ENCODE measurements at regions not wholly inside any gene's neighbourhood (a gene's known extent, or its start where the extent isn't known, plus 50 kb on each side); places are given as distances from the start of the nearest gene placed in this dataset.

DNA sequence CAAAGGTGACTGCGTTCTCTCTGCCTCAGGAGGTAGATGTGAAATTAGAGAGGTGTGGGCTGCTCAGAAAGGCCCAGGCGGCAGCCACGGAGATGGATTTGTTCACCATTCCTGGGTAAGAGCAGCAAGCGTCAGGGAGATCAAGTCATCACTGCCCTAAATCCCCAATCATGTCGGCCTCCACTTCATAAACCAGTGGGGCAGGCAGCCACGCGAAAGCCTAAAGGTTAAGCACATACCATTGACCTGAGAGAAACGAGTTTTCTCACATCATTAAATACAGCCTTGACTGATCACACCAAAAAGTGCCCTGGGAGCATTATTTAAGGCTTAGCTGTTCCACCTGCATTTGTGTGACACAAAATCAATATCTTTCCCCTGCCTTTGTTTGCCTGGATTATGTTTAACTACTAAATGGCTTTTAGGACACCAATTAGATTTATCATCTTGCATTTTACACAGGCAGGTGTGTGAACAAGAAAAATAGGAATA lies 50.7 kb upstream of the FOXB1 start:
- no peak for DNase-seq (ENCODE audit: low read depth)

DNA sequence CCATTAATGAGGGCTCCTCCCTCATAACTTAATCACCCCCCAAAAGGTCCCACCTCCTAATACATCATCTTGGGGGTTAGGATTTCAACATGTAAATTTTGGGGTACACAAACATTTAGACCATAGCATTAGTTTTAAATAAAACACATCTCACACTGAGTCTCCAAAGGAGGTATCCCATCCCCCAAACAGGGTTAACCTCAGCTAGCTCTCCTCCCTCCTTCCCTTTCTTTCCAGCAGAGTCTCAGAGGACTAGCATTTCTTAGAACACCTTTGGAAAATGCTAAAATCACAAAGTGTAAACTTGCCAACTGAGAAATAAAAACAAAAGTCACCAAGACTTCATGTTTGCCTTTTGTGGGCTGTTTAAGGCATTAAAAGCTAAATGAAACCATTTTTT lies 51.2 kb upstream of the FOXB1 start:
- DNase-seq (ENCODE audit: low read depth) = no peak

DNA sequence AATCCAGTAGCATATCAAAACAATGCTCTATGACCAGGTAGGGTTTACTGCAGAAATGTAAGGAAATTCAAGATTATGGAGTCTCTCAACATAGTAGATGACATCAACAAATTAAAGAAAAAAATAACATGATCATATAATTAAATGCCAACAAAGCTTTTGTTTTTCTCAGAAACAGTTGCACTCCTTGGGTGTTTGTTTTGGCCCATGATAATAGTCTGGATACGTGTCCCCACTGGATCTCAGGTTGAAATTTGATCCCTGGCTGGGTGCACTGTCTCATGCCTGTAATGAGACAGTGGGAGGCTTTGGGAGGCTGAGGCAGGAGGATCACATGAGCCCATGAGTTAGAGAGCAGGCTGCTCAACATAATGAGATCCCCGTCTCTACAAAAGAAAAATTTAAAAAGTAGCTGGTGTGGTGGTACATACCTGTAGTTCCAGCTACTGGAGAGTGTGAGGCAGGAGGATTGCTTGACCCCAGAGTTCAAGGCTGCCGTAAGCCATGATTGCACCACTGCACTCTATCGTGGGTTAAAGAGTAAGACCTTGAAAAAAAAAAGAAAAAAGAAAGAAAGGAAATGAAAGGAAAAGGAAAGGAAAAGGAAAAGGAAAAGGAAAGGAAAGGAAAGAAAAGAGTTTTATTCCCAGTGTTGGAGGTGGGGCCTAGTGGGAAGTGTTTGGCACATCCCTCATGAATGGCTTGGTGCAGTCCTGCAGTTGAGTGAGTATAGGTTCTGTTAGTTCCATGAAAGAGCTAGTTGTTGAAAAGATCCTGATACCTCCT lies 53.3 kb upstream of the FOXB1 start:
- no peak for DNase-seq (ENCODE audit: low read depth)

GRCh38 chr15:59948924-59949613 lies 55.0 kb upstream of the FOXB1 start:
- no peak for DNase-seq (ENCODE audit: low read depth)

DNA sequence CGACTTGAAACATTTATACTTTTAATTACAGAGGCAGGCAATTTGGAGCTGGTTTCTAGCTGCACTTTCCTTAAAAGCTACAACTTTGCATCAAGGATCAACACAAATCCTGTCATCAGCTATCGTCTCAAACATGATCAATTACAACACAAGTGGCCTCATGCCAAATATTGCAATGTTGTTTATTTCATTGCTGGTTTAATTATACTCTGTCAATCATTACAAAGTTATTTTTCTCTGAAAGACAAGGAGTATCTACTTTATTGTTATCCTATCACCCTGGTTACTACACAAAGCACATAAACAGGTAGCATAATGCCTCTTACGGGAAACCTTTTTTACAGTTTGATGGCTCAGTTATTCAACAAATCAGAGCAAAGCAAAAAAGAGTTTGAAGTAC lies 58.0 kb upstream of the FOXB1 start:
- no peak for DNase-seq (ENCODE audit: low read depth)

DNA sequence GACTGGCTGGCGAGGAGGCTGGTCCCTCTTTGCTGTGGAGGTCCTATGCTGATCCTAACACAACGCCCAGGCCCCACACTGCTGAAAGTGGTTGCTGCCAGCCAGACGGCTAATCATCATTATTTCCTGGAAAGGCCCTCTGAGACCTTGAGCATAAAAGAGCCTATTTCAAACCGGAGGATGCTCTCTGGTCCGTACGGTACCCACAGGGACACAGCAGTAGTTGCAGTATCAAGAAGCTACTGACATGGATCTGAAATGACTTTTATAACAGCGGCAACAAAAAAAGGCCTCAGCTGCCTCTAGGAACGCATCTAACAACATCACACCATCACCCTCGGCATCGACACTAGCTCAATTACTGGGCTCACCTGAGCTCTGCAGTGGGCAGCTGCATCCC lies 59.1 kb upstream of the FOXB1 start:
- DNase-seq (ENCODE audit: low read depth) = no peak

DNA sequence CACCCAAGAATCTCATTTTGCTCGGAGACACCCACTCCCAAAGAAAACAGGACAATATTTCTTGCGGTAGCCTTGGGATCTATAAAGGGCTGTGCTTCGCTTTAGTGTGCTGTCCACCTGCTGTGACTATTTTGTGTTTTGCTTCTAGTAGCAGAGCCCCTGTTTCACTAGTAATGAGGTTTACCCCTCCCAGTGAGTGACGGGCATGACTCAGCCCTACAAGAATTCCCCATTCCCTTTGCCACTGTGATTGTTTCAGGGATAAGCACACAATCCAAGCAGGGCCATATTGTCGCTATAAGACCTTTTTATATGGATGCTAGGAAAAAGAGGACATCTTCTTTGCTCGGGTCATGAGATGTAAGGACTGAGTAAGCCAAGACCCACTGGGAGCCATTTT lies 62.5 kb upstream of the FOXB1 start:
- DNase-seq (ENCODE audit: low read depth) = no peak

DNA sequence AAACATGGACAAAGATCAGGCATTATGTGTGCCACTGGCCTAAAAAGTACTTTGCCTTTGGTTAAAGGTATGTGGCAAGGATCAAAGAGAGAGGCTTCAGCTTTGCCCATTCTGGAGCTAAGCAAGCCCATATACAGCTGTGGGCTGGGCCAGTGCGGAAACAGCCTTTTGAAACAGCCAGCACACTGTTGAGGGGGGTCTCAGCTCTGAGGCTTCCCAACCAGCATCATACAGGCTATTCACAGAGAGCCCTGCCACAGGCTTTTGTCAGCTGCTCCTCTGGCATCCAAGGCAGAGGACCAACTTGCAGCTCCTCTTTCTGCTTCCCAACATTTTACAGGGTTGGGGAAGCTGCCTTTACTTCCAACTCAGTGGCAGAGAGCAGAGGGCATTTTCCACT lies 63.2 kb upstream of the FOXB1 start:
- DNase-seq (ENCODE audit: low read depth) = no peak

DNA sequence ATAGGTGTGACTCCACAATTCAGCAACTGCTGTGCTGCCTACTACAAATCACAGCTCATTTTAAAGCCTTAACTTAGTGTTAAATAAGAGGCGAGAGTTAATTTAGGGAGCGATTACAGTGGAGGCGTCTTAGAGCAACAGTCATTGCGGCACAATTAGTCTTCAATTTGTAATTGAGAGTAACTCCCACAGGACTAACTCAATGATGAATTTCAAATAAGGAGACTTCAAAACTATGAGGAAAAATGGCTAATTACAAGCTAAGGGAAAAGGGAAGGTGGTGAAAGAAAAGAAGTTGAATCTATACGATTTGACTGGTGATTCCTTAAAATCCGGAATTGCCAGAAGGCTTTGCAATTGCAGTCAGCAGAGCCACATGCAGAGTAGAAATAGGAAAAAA lies 63.7 kb upstream of the FOXB1 start:
- DNase-seq (ENCODE audit: low read depth) = no peak

DNA sequence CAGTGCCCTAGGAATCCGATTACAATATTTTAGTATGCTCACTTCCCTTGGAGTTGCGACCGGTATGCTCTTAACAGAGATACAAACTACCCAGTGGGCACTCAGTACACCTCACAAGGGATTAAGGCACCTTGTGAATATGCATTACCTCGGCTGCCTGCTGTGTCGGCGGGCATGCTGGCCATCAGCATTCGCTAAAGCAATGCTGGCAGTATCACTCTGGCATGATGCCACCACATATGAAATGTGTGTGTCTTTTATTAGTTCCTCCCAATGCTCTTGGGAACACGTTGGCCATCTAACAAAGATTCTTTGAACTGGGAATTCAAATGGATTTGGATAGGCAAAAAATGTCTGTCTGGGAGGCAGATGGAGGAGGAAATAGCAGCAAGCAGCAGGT lies 67.4 kb upstream of the FOXB1 start:
- DNase-seq (ENCODE audit: low read depth) = no peak

DNA sequence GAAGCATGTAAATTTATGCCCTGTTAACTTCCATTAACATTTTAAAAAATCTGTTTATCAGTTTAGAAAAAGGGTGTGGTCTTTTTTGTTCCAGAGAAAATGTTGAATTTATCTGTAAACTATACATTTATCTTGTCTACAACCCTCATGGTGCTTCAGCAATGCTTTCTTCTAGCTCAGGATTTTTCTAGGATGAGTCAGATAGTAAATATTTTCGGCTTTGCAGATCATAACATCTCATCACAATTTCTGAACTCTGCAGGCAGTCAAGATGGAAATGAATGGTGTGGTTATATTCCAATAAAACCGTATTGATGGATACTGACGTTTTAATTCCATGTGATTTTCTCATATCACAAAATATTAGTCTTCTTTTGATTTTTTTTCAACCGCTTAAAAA lies 70.5 kb upstream of the FOXB1 start:
- no peak for DNase-seq (ENCODE audit: low read depth)

DNA sequence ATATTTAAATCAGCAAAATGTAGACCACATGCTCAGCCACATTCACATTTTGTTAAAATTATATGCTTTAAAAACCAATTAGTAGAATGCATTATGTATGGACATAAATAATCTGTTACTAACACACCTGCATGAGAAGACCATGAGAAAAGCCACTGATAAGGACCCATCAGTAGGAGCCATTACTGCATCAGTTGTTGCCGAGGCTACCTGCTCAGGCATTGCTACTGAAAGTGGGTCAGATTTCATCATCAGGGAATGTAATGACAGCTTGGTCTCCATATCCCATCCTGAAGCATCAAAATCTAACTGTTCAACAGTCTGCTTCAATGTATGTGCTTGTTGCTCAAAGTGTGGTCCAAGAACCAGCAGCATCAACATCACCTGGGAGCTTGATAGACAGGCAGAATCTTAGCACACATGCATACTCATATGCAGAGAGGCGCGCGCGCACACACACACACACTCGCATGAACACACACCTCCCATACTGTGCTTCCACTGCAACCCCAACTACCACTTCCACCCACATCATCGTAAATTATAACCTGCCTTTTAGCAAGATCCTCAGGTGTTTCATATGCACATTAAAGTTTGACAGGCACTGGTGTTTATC lies 72.4 kb upstream of the FOXB1 start:
- no peak for DNase-seq (ENCODE audit: low read depth)

- no peak for DNase-seq (ENCODE audit: low read depth)
These were observed 79.1 kb upstream of the FOXB1 start for GRCh38 chr15:59924812-59925522.

- no peak for DNase-seq (ENCODE audit: low read depth)
These were observed 80.0 kb upstream of the FOXB1 start for GRCh38 chr15:59924096-59924495.

GRCh38 chr15:59923508-59923907 lies 80.6 kb upstream of the FOXB1 start:
- DNase-seq (ENCODE audit: low read depth) = no peak

DNA sequence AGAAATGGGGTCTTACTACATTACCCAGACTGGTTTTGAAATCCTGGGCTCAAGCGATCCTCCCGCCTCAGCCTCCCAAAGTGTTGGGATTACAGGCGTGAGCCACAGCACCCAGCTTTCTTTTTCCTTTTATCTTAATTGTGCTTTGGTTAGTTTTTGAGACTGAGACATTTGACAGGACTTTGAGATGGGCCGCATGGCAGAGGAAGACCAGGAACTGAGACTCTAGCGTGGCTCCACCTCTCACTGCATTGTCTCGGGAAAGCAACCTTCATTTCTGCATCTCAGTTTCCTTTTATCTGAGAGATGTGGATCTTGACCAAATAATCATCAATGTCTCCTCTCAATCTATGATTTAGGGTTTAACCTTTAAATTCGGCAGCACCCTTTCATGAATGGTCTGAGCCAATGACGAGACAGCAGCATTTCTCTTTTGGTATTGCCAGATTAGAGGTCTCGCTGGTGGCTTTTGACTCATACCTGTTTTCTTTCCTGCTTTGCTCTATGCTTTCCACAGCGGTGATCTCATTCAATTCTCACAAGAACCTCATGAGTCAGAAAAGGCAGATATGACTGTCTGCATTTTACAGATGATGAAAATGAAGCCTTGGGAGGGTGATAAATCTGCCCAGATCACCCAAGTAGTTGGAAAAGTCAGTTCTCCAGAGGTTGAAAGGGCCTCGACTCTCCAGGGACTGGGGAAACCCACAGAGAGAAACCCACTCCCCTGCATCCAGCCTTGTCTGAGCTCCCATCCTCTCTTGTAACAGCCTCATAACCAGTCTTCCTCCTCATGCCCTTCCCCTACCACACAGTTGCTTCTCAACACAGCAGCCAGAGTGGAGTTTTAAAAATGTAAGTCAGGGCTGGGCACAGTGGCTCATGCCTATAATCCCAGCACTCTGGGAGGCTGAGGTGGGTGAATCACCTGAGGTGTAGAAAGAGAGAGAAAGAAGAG lies 84.8 kb upstream of the FOXB1 start:
- DNase-seq (ENCODE audit: low read depth) = peak; percentile 54

DNA sequence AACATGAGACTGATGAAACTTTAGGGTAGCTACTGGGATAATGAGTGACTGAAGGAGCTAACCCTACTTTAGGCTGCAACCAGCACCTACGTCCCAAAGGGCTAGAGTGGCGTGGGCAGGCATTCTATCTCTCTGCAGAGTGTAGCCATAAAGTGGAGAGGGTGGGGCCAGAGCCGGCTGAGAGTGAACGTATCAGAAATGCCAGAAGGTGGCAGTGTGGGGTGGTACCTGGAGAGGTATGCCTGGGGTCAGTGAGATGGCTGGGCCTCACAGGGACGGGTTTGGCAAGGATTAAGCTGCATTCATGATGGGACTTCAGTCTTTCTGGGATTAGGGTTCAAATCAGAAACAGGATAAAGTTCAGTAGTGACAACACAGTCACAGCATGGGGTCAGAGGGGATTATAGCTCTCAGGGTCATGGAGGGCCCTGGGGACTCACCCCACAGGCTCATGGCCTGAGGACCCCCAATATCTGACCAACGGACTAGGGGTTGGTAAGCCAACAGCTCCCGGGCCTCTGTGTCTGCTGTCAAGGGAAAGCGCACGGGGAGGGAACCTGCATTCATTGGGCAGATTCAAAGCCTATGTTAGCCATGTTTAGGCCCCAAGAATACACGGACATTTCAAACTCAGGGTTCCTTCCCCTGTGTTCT lies 86.5 kb upstream of the FOXB1 start:
- DNase-seq (ENCODE audit: low read depth) = peak; percentile 34

DNA sequence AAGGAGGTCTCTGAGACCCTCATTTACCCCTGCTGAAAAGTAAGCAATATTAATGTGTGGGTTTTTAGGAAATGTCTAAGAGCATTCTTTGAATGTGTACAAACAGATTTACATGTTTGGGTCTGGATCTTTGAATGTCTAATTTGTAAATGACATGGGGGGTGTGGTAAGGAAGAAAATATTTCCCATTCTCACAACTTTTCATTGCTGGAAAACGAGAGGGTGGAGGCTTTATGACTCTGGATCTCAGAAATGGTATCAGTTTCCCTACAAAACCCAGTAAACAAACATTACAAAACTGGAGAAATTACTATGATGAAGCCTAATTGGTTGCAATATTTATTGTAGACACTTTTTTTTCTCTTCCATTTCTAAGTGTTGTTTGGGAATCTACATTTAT lies 98.1 kb upstream of the FOXB1 start:
- DNase-seq (ENCODE audit: low read depth) = no peak

GRCh38 chr15:59905176-59905575 lies 98.9 kb upstream of the FOXB1 start:
- no peak for DNase-seq (ENCODE audit: low read depth)

- DNase-seq (ENCODE audit: low read depth) = no peak
These were observed 99.5 kb upstream of the FOXB1 start for GRCh38 chr15:59904450-59905135.
